ENCODE measurements at regions not wholly inside any gene's neighbourhood (a gene's known extent, or its start where the extent isn't known, plus 50 kb on each side); places are given as distances from the start of the nearest gene placed in this dataset.

DNA sequence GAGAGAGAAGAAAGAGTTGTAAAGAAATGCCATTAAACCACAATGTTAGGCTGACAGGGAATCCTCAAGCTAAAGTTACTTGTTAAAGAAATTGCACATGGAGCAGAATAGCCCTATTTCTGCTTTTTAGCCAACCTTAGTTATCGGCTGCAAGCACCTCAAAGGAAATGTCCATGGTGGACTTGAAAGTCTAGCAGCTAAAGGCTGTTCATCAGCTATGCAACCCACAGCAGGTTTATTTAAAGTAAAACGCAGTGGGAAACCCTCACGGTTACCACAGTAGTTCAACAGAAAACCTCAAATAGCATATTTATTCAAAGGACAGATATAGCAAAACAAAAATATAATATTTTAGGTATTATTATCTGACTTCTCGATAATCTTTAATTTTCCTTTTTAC is 967.2 kb downstream of the IGSF11 start:
- no peak overlapping the region for H2BK120ac ChIP-seq (ENCODE audit: low read depth, low read length)

GRCh38 chr3:118075873-118076272 is 958.8 kb downstream of the IGSF11 start:
- no peak overlapping the region for H4K91ac ChIP-seq (ENCODE audit: low read depth, low read length, poor library complexity)
- H3K36me3 ChIP-seq (replicated peaks in 1 of 2; ENCODE audit: control insufficient read depth in 2 of 2, insufficient read depth in 2 of 2, low read length in 2 of 2) = no peaks in the 10 kb centered on the region
- H2BK5ac ChIP-seq (ENCODE audit: low read length) = no peak overlapping the region
- H2AK5ac ChIP-seq (ENCODE audit: low read depth, low read length) = no peak overlapping the region
- H3K18ac ChIP-seq (ENCODE audit: low read length) = no peak overlapping the region
- H3K14ac ChIP-seq (ENCODE audit: low read length) = no peak overlapping the region
- no peak for DNase-seq (ENCODE audit: low spot score)
- no peak overlapping the region for H2BK12ac ChIP-seq (ENCODE audit: low read length)
- no peaks in the 10 kb centered on the region for H3K4me1 ChIP-seq (ENCODE audit: control insufficient read depth in 2 of 2, insufficient read depth in 1 of 2, low read depth in 1 of 2, low read length in 2 of 2)
- H3K4me3 ChIP-seq (ENCODE audit: low read length in 2 of 2) = no peak overlapping the region
- H3K9ac ChIP-seq (ENCODE audit: low read depth, low read length, poor library complexity) = no peak overlapping the region
- no peaks in the 10 kb centered on the region for H3K9me3 ChIP-seq (replicated peaks in 1 of 2; ENCODE audit: control insufficient read depth in 2 of 2, insufficient read depth in 1 of 2, low read depth in 1 of 2, low read length in 2 of 2)
- H2AFZ ChIP-seq (ENCODE audit: low read length) = no peak overlapping the region
- no peaks in the 10 kb centered on the region for H3K79me1 ChIP-seq (ENCODE audit: low read depth, low read length)
- H3K4me2 ChIP-seq (ENCODE audit: insufficient read depth, low read length, poor library complexity, severe bottlenecking) = no peak overlapping the region
- H2BK120ac ChIP-seq (ENCODE audit: low read depth, low read length) = no peak overlapping the region
- no peak overlapping the region for H4K8ac ChIP-seq (ENCODE audit: low read depth, low read length)
- H3K27ac ChIP-seq (replicated peaks; ENCODE audit: low read length) = no peak overlapping the region
- H2BK15ac ChIP-seq (ENCODE audit: low read length) = no peak overlapping the region
- H3K27me3 ChIP-seq (ENCODE audit: control insufficient read depth in 3 of 3, insufficient read depth in 3 of 3, low read depth in 1 of 3, low read length in 3 of 3) = no peaks in the 10 kb centered on the region
- no peak overlapping the region for H3K23ac ChIP-seq (ENCODE audit: low read depth, low read length, poor library complexity)
- no CpG with 5 or more reads among the region's 6 CpGs for WGBS, 2 donors (ENCODE audit: extremely low coverage in 2 of 2, insufficient read length in 2 of 2, insufficient replicate concordance in 1 of 2)
- H3K4ac ChIP-seq (ENCODE audit: low read length) = no peak overlapping the region

More for the DNA sequence above, 967.2 kb downstream of the IGSF11 start:
- Histone ChIP-seq H3K9ac (ENCODE audit: low read depth, low read length, poor library complexity) (no peak overlapping the region), H3K4me1 (ENCODE audit: control insufficient read depth in 2 of 2, insufficient read depth in 1 of 2, low read depth in 1 of 2, low read length in 2 of 2) (peaks cover 0 to 3% of the 10 kb centered on the region in 2 donors), H3K36me3 (replicated peaks in 1 of 2; ENCODE audit: control insufficient read depth in 2 of 2, insufficient read depth in 2 of 2, low read length in 2 of 2) (no peaks in the 10 kb centered on the region), H2AFZ (ENCODE audit: low read length) (no peak overlapping the region), H3K27ac (replicated peaks; ENCODE audit: low read length) (no peak overlapping the region), H3K18ac (ENCODE audit: low read length) (no peak overlapping the region), H3K27me3 (ENCODE audit: control insufficient read depth in 3 of 3, insufficient read depth in 3 of 3, low read depth in 1 of 3, low read length in 3 of 3) (no peaks in the 10 kb centered on the region), H2AK5ac (ENCODE audit: low read depth, low read length) (no peak overlapping the region), H3K14ac (ENCODE audit: low read length) (no peak overlapping the region), H3K79me1 (ENCODE audit: low read depth, low read length) (no peaks in the 10 kb centered on the region), H2BK15ac (ENCODE audit: low read length) (no peak overlapping the region), H3K4me2 (ENCODE audit: insufficient read depth, low read length, poor library complexity, severe bottlenecking) (no peak overlapping the region), H3K4me3 (ENCODE audit: low read length in 2 of 2) (no peak overlapping the region), H2BK5ac (ENCODE audit: low read length) (no peak overlapping the region), H4K91ac (ENCODE audit: low read depth, low read length, poor library complexity) (no peak overlapping the region), H2BK12ac (ENCODE audit: low read length) (no peak overlapping the region), H3K4ac (ENCODE audit: low read length) (no peak overlapping the region), H4K8ac (ENCODE audit: low read depth, low read length) (no peak overlapping the region), H3K9me3 (replicated peaks in 1 of 2; ENCODE audit: control insufficient read depth in 2 of 2, insufficient read depth in 1 of 2, low read depth in 1 of 2, low read length in 2 of 2) (no peaks in the 10 kb centered on the region), H3K23ac (ENCODE audit: low read depth, low read length, poor library complexity) (no peak overlapping the region)
- DNase-seq (ENCODE audit: low spot score) = no peak
- no CpG with 5 or more reads among the region's 4 CpGs for WGBS, 2 donors (ENCODE audit: extremely low coverage in 2 of 2, insufficient read length in 2 of 2, insufficient replicate concordance in 1 of 2)

- no peak overlapping the region for H2BK12ac ChIP-seq (ENCODE audit: low read length)
- no peak overlapping the region for H2AK5ac ChIP-seq (ENCODE audit: low read depth, low read length)
- no peak overlapping the region for H2BK15ac ChIP-seq (ENCODE audit: low read length)
- no peaks in the 10 kb centered on the region for H3K9me3 ChIP-seq (replicated peaks in 1 of 2; ENCODE audit: control insufficient read depth in 2 of 2, insufficient read depth in 1 of 2, low read depth in 1 of 2, low read length in 2 of 2)
- no peak overlapping the region for H2AFZ ChIP-seq (ENCODE audit: low read length)
- no peak overlapping the region for H2BK120ac ChIP-seq (ENCODE audit: low read depth, low read length)
- H3K4ac ChIP-seq (ENCODE audit: low read length) = no peak overlapping the region
- H3K27ac ChIP-seq (replicated peaks; ENCODE audit: low read length) = no peak overlapping the region
- H2BK5ac ChIP-seq (ENCODE audit: low read length) = no peak overlapping the region
- no peaks in the 10 kb centered on the region for H3K4me1 ChIP-seq (ENCODE audit: control insufficient read depth in 2 of 2, insufficient read depth in 1 of 2, low read depth in 1 of 2, low read length in 2 of 2)
- no peak overlapping the region for H4K91ac ChIP-seq (ENCODE audit: low read depth, low read length, poor library complexity)
- no peaks in the 10 kb centered on the region for H3K36me3 ChIP-seq (replicated peaks in 1 of 2; ENCODE audit: control insufficient read depth in 2 of 2, insufficient read depth in 2 of 2, low read length in 2 of 2)
- H3K4me3 ChIP-seq (ENCODE audit: low read length in 2 of 2) = no peak overlapping the region
- no peak overlapping the region for H3K18ac ChIP-seq (ENCODE audit: low read length)
- no peak overlapping the region for H4K8ac ChIP-seq (ENCODE audit: low read depth, low read length)
- H3K79me1 ChIP-seq (ENCODE audit: low read depth, low read length) = no peaks in the 10 kb centered on the region
- no CpG with 5 or more reads among the region's 1 CpG for WGBS, 2 donors (ENCODE audit: extremely low coverage in 2 of 2, insufficient read length in 2 of 2, insufficient replicate concordance in 1 of 2)
- H3K23ac ChIP-seq (ENCODE audit: low read depth, low read length, poor library complexity) = no peak overlapping the region
- DNase-seq (ENCODE audit: low spot score) = no peak
- no peaks in the 10 kb centered on the region for H3K27me3 ChIP-seq (ENCODE audit: control insufficient read depth in 3 of 3, insufficient read depth in 3 of 3, low read depth in 1 of 3, low read length in 3 of 3)
- H3K4me2 ChIP-seq (ENCODE audit: insufficient read depth, low read length, poor library complexity, severe bottlenecking) = no peak overlapping the region
- no peak overlapping the region for H3K14ac ChIP-seq (ENCODE audit: low read length)
- H3K9ac ChIP-seq (ENCODE audit: low read depth, low read length, poor library complexity) = no peak overlapping the region
These were observed 957.3 kb downstream of the IGSF11 start for GRCh38 chr3:118077332-118077731.

- H3K27ac ChIP-seq (replicated peaks; ENCODE audit: low read length) = peak overlapping the region; percentile 32
- H3K23ac ChIP-seq (ENCODE audit: low read depth, low read length, poor library complexity) = no peak overlapping the region
- no peak overlapping the region for H2BK120ac ChIP-seq (ENCODE audit: low read depth, low read length)
- H2BK12ac ChIP-seq (ENCODE audit: low read length) = no peak overlapping the region
- no peak overlapping the region for H4K8ac ChIP-seq (ENCODE audit: low read depth, low read length)
- H3K9me3 ChIP-seq (replicated peaks in 1 of 2; ENCODE audit: control insufficient read depth in 2 of 2, insufficient read depth in 1 of 2, low read depth in 1 of 2, low read length in 2 of 2) = no peaks in the 10 kb centered on the region
- H3K14ac ChIP-seq (ENCODE audit: low read length) = no peak overlapping the region
- no peak overlapping the region for H2AK5ac ChIP-seq (ENCODE audit: low read depth, low read length)
- no peak for DNase-seq (ENCODE audit: low spot score)
- H3K79me1 ChIP-seq (ENCODE audit: low read depth, low read length) = no peaks in the 10 kb centered on the region
- peaks cover 0 to 3% of the 10 kb centered on the region in 2 donors for H3K4me1 ChIP-seq (ENCODE audit: control insufficient read depth in 2 of 2, insufficient read depth in 1 of 2, low read depth in 1 of 2, low read length in 2 of 2)
- no CpG with 5 or more reads among the region's 1 CpG for WGBS, 2 donors (ENCODE audit: extremely low coverage in 2 of 2, insufficient read length in 2 of 2, insufficient replicate concordance in 1 of 2)
- H3K4me2 ChIP-seq (ENCODE audit: insufficient read depth, low read length, poor library complexity, severe bottlenecking) = no peak overlapping the region
- no peak overlapping the region for H3K9ac ChIP-seq (ENCODE audit: low read depth, low read length, poor library complexity)
- no peak overlapping the region for H3K4me3 ChIP-seq (ENCODE audit: low read length in 2 of 2)
- H2BK5ac ChIP-seq (ENCODE audit: low read length) = no peak overlapping the region
- H3K4ac ChIP-seq (ENCODE audit: low read length) = no peak overlapping the region
- no peak overlapping the region for H2BK15ac ChIP-seq (ENCODE audit: low read length)
- H3K18ac ChIP-seq (ENCODE audit: low read length) = no peak overlapping the region
- no peaks in the 10 kb centered on the region for H3K27me3 ChIP-seq (ENCODE audit: control insufficient read depth in 3 of 3, insufficient read depth in 3 of 3, low read depth in 1 of 3, low read length in 3 of 3)
- H2AFZ ChIP-seq (ENCODE audit: low read length) = peak overlapping the region; percentile 61
- no peaks in the 10 kb centered on the region for H3K36me3 ChIP-seq (replicated peaks in 1 of 2; ENCODE audit: control insufficient read depth in 2 of 2, insufficient read depth in 2 of 2, low read length in 2 of 2)
- H4K91ac ChIP-seq (ENCODE audit: low read depth, low read length, poor library complexity) = no peak overlapping the region
These were observed 953.8 kb downstream of the IGSF11 start for GRCh38 chr3:118080889-118081288.

Data from neuronal stem cell (in vitro differentiated cells).